IMR-90 (cell line): ENCODE measurements at regions not wholly inside any gene's neighbourhood (a gene's known extent, or its start where the extent isn't known, plus 50 kb on each side); places are given as distances from the start of the nearest gene placed in this dataset.

Experiments
- ATAC-seq: fragments of 200-7000 bp; cut with Tn5 transposase; 2 replicates; pipeline ENCODE4 v1.9.1; 2020; ENCODE audit warnings: low read depth, mild to moderate bottlenecking, moderate library complexity
- BruUV-seq: library from RNA; stranded (reverse); fragments of 400-500 nt; replicated peaks from 2 replicates; lab custom pipeline; 2021; lab: Mats Ljungman, UMichigan
- CTCF ChIA-PET: fragments of 300-600 bp; formaldehyde crosslinking; extraction: SDS; loops from one replicate; lab custom pipeline; 2021; ENCODE audit warnings: antibody characterized with exemption; lab: Yijun Ruan, JAX
- POLR2A ChIA-PET: fragments of 300-600 bp; sonication (Branson Sonifier 250); formaldehyde crosslinking; loops from one replicate; lab custom pipeline; 2022; ENCODE audit warnings: antibody characterized with exemption; ENCODE audit not compliant: unreplicated experiment; lab: Charles Lee
- DNase-seq: peaks from one replicate; pipeline ENCODE4 v3.0.0; 2013
- H2AFZ ChIP-seq: replicated peaks from 2 replicates; pipeline ENCODE3; 2013; ENCODE audit warnings: low read length, mild to moderate bottlenecking; ENCODE audit not compliant: poor library complexity
- H2AK5ac ChIP-seq: 2 replicates; pipeline ENCODE4 v1.6.1; 2013; ENCODE audit warnings: low read depth, low read length, inconsistent platforms
- H2AK9ac ChIP-seq: replicated peaks from 2 replicates; pipeline ENCODE3; 2013; ENCODE audit warnings: mild to moderate bottlenecking, low read depth, low read length, moderate library complexity; ENCODE audit not compliant: poor library complexity
- H2BK120ac ChIP-seq: 2 replicates; pipeline ENCODE4 v1.6.1; 2013; ENCODE audit warnings: low read depth, low read length, inconsistent platforms
- H2BK15ac ChIP-seq: 3 replicates; pipeline ENCODE4 v1.6.1; 2013; ENCODE audit warnings: low read depth, low read length, inconsistent platforms
- H2BK20ac ChIP-seq: 2 replicates; pipeline ENCODE4 v1.6.1; 2013; ENCODE audit warnings: low read depth, mild to moderate bottlenecking, inconsistent platforms, low read length, moderate library complexity
- H2BK5ac ChIP-seq: 2 replicates; pipeline ENCODE4 v1.6.1; 2013; ENCODE audit warnings: mild to moderate bottlenecking, low read depth, low read length, inconsistent platforms; ENCODE audit not compliant: poor library complexity, severe bottlenecking
- H3K14ac ChIP-seq: replicated peaks from 2 replicates; pipeline ENCODE4 v1.6.1; 2013; ENCODE audit warnings: low read depth, low read length, inconsistent platforms
- H3K18ac ChIP-seq: 2 replicates; pipeline ENCODE4 v1.6.1; 2013; ENCODE audit warnings: low read depth, low read length, control low read depth
- H3K23ac ChIP-seq: 2 replicates; pipeline ENCODE4 v1.6.1; 2013; ENCODE audit warnings: low read depth, low read length, inconsistent platforms
- H3K27ac ChIP-seq: 2 replicates; pipeline ENCODE4 v1.5.1; 2013; ENCODE audit warnings: mild to moderate bottlenecking, control low read depth, low read length; ENCODE audit not compliant: insufficient read depth
- H3K27me3 ChIP-seq: 2 replicates; pipeline ENCODE4 v1.6.1; 2013; ENCODE audit warnings: low read length; ENCODE audit not compliant: control insufficient read depth, insufficient read depth
- H3K36me3 ChIP-seq: 2 replicates; pipeline ENCODE4 v1.6.1; 2013; ENCODE audit warnings: low read length, mixed read lengths; ENCODE audit not compliant: control insufficient read depth, insufficient read depth
- H3K4ac ChIP-seq: 2 replicates; pipeline ENCODE4 v1.6.1; 2013; ENCODE audit warnings: low read depth, low read length, inconsistent platforms
- H3K4me1 ChIP-seq: 2 replicates; pipeline ENCODE4 v1.6.1; 2013; ENCODE audit warnings: low read length, mixed read lengths; ENCODE audit not compliant: control insufficient read depth, insufficient read depth
- H3K4me2 ChIP-seq: 2 replicates; pipeline ENCODE4 v1.6.1; 2013; ENCODE audit warnings: low read depth, mild to moderate bottlenecking, control low read depth, low read length, moderate library complexity
- H3K4me3 ChIP-seq: 2 replicates; pipeline ENCODE4 v1.5.1; 2013; ENCODE audit warnings: low read depth, mild to moderate bottlenecking, control low read depth, low read length, moderate library complexity; ENCODE audit not compliant: insufficient read depth
- H3K56ac ChIP-seq: 2 replicates; pipeline ENCODE4 v1.6.1; 2013; ENCODE audit warnings: low read length, inconsistent platforms; ENCODE audit not compliant: insufficient read depth; ENCODE audit errors: extremely low read depth
- H3K79me1 ChIP-seq, 2 experiments: 2 replicates each; pipeline ENCODE4 v1.6.1; 2013; ENCODE audit warnings: low read length in 2 of 2, inconsistent platforms in 1 of 2, low read depth in 1 of 2
- H3K9ac ChIP-seq: 2 replicates; pipeline ENCODE4 v1.6.1; 2013; ENCODE audit warnings: low read depth, low read length, control low read depth
- H3K9me1 ChIP-seq: 2 replicates; pipeline ENCODE4 v1.6.1; 2013; ENCODE audit warnings: low read length, inconsistent platforms; ENCODE audit not compliant: insufficient read depth
- H3K9me3 ChIP-seq: 2 replicates; pipeline ENCODE4 v1.6.1; 2013; ENCODE audit warnings: low read length; ENCODE audit not compliant: control insufficient read depth, insufficient read depth
- H4K20me1 ChIP-seq: 2 replicates; pipeline ENCODE4 v1.6.1; 2013; ENCODE audit warnings: low read length, inconsistent platforms; ENCODE audit not compliant: insufficient read depth
- H4K5ac ChIP-seq: 2 replicates; pipeline ENCODE4 v1.6.1; 2013; ENCODE audit warnings: mild to moderate bottlenecking, low read depth, low read length, control low read depth
- H4K8ac ChIP-seq, 2 experiments: 2 replicates each; pipeline ENCODE4 v1.6.1; 2013; ENCODE audit warnings: low read depth in 2 of 2, low read length in 2 of 2, control low read depth in 1 of 2, inconsistent platforms in 1 of 2
- H4K91ac ChIP-seq: 2 replicates; pipeline ENCODE4 v1.6.1; 2013; ENCODE audit warnings: low read depth, low read length, inconsistent platforms; ENCODE audit not compliant: insufficient read depth
- BHLHE40 ChIP-seq: fragments of 150-350 bp; IDR thresholded peaks from 2 replicates; pipeline ENCODE4 v1.6.1; 2016; ENCODE audit warnings: mild to moderate bottlenecking, low read depth, low read length
- CEBPB ChIP-seq: IDR thresholded peaks from 2 replicates; pipeline ENCODE4 v1.6.1; 2012; ENCODE audit warnings: low read depth, low read length, improper control_type of control experiment
- CHD1 ChIP-seq: IDR thresholded peaks from 2 replicates; pipeline ENCODE4 v1.6.1; 2012; ENCODE audit warnings: low read depth, low read length, improper control_type of control experiment
- FOS ChIP-seq: fragments of 150-350 bp; IDR thresholded peaks from 2 replicates; pipeline ENCODE4 v1.6.1; 2016; ENCODE audit warnings: low read depth, low read length
- MAFK ChIP-seq: IDR thresholded peaks from 2 replicates; pipeline ENCODE4 v1.6.1; 2012; ENCODE audit warnings: low read depth, low read length, improper control_type of control experiment
- MAZ ChIP-seq: IDR thresholded peaks from 2 replicates; pipeline ENCODE4 v1.6.1; 2012; ENCODE audit warnings: low read depth, mild to moderate bottlenecking, low read length, improper control_type of control experiment, moderate library complexity, borderline replicate concordance
- MXI1 ChIP-seq: IDR thresholded peaks from 2 replicates; pipeline ENCODE4 v1.6.1; 2012; ENCODE audit warnings: low read depth, mild to moderate bottlenecking, low read length, moderate library complexity, borderline replicate concordance
- NFE2L2 ChIP-seq: fragments of 150-350 bp; IDR thresholded peaks from 2 replicates; pipeline ENCODE4 v1.6.1; 2016; ENCODE audit warnings: low read depth, mild to moderate bottlenecking, low read length
- POLR2A ChIP-seq: IDR thresholded peaks from 2 replicates; pipeline ENCODE4 v1.6.1; 2012; ENCODE audit warnings: mild to moderate bottlenecking, low read depth, low read length
- RAD21 ChIP-seq: IDR thresholded peaks from 2 replicates; pipeline ENCODE4 v1.6.1; 2012; ENCODE audit warnings: low read length, improper control_type of control experiment
- RCOR1 ChIP-seq: IDR thresholded peaks from 2 replicates; pipeline ENCODE4 v1.6.1; 2012; ENCODE audit warnings: mild to moderate bottlenecking, low read length, improper control_type of control experiment; ENCODE audit not compliant: insufficient replicate concordance
- RFX5 ChIP-seq: IDR thresholded peaks from 2 replicates; pipeline ENCODE4 v1.8.0; 2012; ENCODE audit warnings: low read depth, mild to moderate bottlenecking, low read length, moderate library complexity
- SMC3 ChIP-seq: fragments of 150-350 bp; IDR thresholded peaks from 2 replicates; pipeline ENCODE4 v1.6.1; 2016; ENCODE audit warnings: low read depth, mild to moderate bottlenecking, antibody characterized with exemption, low read length, moderate library complexity
- USF2 ChIP-seq: fragments of 150-350 bp; IDR thresholded peaks from 2 replicates; pipeline ENCODE4 v1.6.1; 2017; ENCODE audit warnings: mild to moderate bottlenecking, antibody characterized with exemption, low read length, low read depth
- WGBS, 2 experiments: methylation state at CpG; one replicate each; pipeline versions ENCODE4 v1.1.5 to v1.1.7; 2013; ENCODE audit warnings: missing lambda C conversion rate in 2 of 2; ENCODE audit not compliant: insufficient read length in 1 of 2; ENCODE audit errors: extremely low coverage in 2 of 2; 5-methylcytosine and 5-hydroxymethylcytosine counted together
- dilution Hi-C: fragments of 300-500 bp; cut with HindIII; formaldehyde crosslinking; loops from one replicate; pipeline ENCODE4 v1.14.3; 2018; ENCODE audit warnings: low sequenced_read_pairs; ENCODE audit not compliant: unreplicated experiment
- in situ Hi-C: fragments of 300-500 bp; cut with MboI; formaldehyde crosslinking; loops from 3 replicates; pipeline ENCODE4 v1.14.3; 2019; ENCODE audit warnings: low sequenced_read_pairs, inconsistent platforms, mixed read lengths
- intact Hi-C: fragments of 100-400 bp; cut with micrococcal nuclease; formaldehyde crosslinking; loops from 2 replicates; pipeline ENCODE4 v1.10.0; 2022
- TF ChIP-seq, protein P1 (sequence below): fragments of 150-350 bp; IDR thresholded peaks from 2 replicates; pipeline ENCODE4 v1.6.1; 2016; ENCODE audit warnings: low read depth, mild to moderate bottlenecking, low read length, moderate library complexity, borderline replicate concordance
- TF ChIP-seq, protein P2 (sequence below): conservative IDR thresholded peaks from 2 replicates; pipeline ENCODE4 v1.5.1; 2012; ENCODE audit warnings: mild to moderate bottlenecking, low read depth, low read length, improper control_type of control experiment

- in situ Hi-C loops: no loop called here
- Histone ChIP-seq H4K5ac (no peak overlapping the region), H2BK20ac (no peak overlapping the region), H3K4me2 (no peak overlapping the region), H3K27ac (no peak overlapping the region), H3K4me1 (no peaks in the 10 kb centered on the region), H2AFZ (no peak overlapping the region), H3K79me1 (no peaks in the 10 kb centered on the region), H3K9me3 (no peaks in the 10 kb centered on the region), H2AK9ac (no peak overlapping the region), H3K9ac (no peak overlapping the region), H2BK120ac (no peak overlapping the region), H3K36me3 (no peaks in the 10 kb centered on the region), H3K23ac (no peak overlapping the region), H4K91ac (no peak overlapping the region), H3K9me1 (no peaks in the 10 kb centered on the region), H3K56ac (no peak overlapping the region), H2BK5ac (no peak overlapping the region), H4K20me1 (no peaks in the 10 kb centered on the region), H3K4ac (no peak overlapping the region), H4K8ac (no peak overlapping the region), H2BK15ac (no peak overlapping the region), H3K18ac (no peak overlapping the region), H3K27me3 (no peaks in the 10 kb centered on the region; the same call in 1 of the 2 replicates), H3K14ac (no peak overlapping the region), H3K4me3 (no peak overlapping the region), H2AK5ac (no peak overlapping the region)
- DNase-seq (no peak), ATAC-seq (no peak)
- WGBS, 2 experiments: no CpG with 5 or more reads among the region's 3 CpGs
- no TSS peak for BruUV-seq
- ChIA-PET POLR2A (no interaction called here), CTCF (no interaction called here)
- dilution Hi-C loops: no loop called here
- intact Hi-C loops: no loop called here
- no peak for TF ChIP-seq CHD1
- no peak for TF ChIP-seq MAZ
- TF ChIP-seq, protein P1, sequence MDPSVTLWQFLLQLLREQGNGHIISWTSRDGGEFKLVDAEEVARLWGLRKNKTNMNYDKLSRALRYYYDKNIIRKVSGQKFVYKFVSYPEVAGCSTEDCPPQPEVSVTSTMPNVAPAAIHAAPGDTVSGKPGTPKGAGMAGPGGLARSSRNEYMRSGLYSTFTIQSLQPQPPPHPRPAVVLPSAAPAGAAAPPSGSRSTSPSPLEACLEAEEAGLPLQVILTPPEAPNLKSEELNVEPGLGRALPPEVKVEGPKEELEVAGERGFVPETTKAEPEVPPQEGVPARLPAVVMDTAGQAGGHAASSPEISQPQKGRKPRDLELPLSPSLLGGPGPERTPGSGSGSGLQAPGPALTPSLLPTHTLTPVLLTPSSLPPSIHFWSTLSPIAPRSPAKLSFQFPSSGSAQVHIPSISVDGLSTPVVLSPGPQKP: no peak
- TF ChIP-seq MAFK: no peak
- no peak for TF ChIP-seq RAD21
- no peak for TF ChIP-seq NFE2L2
- no peak for TF ChIP-seq POLR2A
- no peak for TF ChIP-seq RFX5
- TF ChIP-seq FOS: no peak
- no peak for TF ChIP-seq RCOR1
- TF ChIP-seq SMC3: no peak
- no peak for TF ChIP-seq BHLHE40
- TF ChIP-seq, protein P2, sequence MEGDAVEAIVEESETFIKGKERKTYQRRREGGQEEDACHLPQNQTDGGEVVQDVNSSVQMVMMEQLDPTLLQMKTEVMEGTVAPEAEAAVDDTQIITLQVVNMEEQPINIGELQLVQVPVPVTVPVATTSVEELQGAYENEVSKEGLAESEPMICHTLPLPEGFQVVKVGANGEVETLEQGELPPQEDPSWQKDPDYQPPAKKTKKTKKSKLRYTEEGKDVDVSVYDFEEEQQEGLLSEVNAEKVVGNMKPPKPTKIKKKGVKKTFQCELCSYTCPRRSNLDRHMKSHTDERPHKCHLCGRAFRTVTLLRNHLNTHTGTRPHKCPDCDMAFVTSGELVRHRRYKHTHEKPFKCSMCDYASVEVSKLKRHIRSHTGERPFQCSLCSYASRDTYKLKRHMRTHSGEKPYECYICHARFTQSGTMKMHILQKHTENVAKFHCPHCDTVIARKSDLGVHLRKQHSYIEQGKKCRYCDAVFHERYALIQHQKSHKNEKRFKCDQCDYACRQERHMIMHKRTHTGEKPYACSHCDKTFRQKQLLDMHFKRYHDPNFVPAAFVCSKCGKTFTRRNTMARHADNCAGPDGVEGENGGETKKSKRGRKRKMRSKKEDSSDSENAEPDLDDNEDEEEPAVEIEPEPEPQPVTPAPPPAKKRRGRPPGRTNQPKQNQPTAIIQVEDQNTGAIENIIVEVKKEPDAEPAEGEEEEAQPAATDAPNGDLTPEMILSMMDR: no peak
- TF ChIP-seq MXI1: no peak
- no peak for TF ChIP-seq CEBPB
- no peak for TF ChIP-seq USF2
These were observed 62.4 kb upstream of the ACVR1 start for GRCh38 chr2:157938556-157938955.
